A549 (cell line): ENCODE measurements at regions not wholly inside any gene's neighbourhood (a gene's known extent, or its start where the extent isn't known, plus 50 kb on each side); places are given as distances from the start of the nearest gene placed in this dataset.

ENCODE experiments used
- ATAC-seq, 2 experiments: fragments of 200-7000 bp in 1 of 2; fragments of >200 bp in 1 of 2; cut with Nextera tagmentation in 1 of 2; cut with Tn5 transposase in 1 of 2; 3 replicates each; pipeline versions ENCODE4 v1.8.0 to v1.9.1; 2018 to 2020; ENCODE audit warnings: mild to moderate bottlenecking in 1 of 2, moderate library complexity in 1 of 2
- CTCF ChIA-PET: fragments of 300-600 bp; sonication (Branson Sonifier 250); formaldehyde crosslinking; extraction: SDS; loops from one replicate; lab custom pipeline; 2021; ENCODE audit warnings: antibody characterized with exemption, inconsistent platforms; lab: Yijun Ruan, JAX
- POLR2A ChIA-PET: fragments of 350-600 bp; formaldehyde crosslinking; extraction: SDS; loops from one replicate; lab custom pipeline; 2021; ENCODE audit warnings: antibody characterized with exemption, inconsistent platforms; lab: Yijun Ruan, JAX
- DNase-seq, 2 experiments: peaks; one replicate each; pipeline versions ENCODE4 v3.0.0 to v3.0.0-alpha.2; 2011 to 2016; ENCODE audit warnings: low read depth in 1 of 2, low spot score in 1 of 2
- FAIRE-seq: peaks from 2 replicates; lab custom pipeline; 2011; peaks lifted over from hg19 to GRCh38; lab: Jason Lieb, UNC
- H3K27ac ChIP-seq, 2 experiments: fragments of >200 bp; sonication (Bioruptor Twin); formaldehyde crosslinking; 3 replicates each; pipeline ENCODE4 v1.5.1; 2016 to 2017
- H3K4me1 ChIP-seq: fragments of >200 bp; sonication (Bioruptor Twin); formaldehyde crosslinking; 3 replicates; pipeline ENCODE4 v1.6.1; 2016
- H3K4me2 ChIP-seq: fragments of >200 bp; sonication (Bioruptor Twin); formaldehyde crosslinking; 3 replicates; pipeline ENCODE4 v1.6.1; 2016
- H3K4me3 ChIP-seq: fragments of >200 bp; sonication (Bioruptor Twin); formaldehyde crosslinking; 3 replicates; pipeline ENCODE4 v1.5.1; 2016
- H3K9me3 ChIP-seq: fragments of >200 bp; sonication (Bioruptor Twin); formaldehyde crosslinking; 3 replicates; pipeline ENCODE4 v1.6.1; 2016
- ATOH8 ChIP-seq: fragments of 250-450 bp; sonication (Bioruptor Pico); IDR thresholded peaks from 2 replicates; pipeline ENCODE4 v1.5.0; 2020; ENCODE audit warnings: low read depth, mild to moderate bottlenecking, moderate library complexity
- CEBPB ChIP-seq, 2 experiments: fragments of >200 bp in 1 of 2; sonication (Bioruptor Twin) in 1 of 2; formaldehyde crosslinking in 1 of 2; IDR thresholded peaks; 2 replicates each; pipeline ENCODE4 v1.6.1; 2012 to 2016
- ELK1 ChIP-seq: fragments of 150-350 bp; IDR thresholded peaks from 2 replicates; pipeline ENCODE4 v1.6.1; 2014; ENCODE audit warnings: low read depth, mild to moderate bottlenecking, low read length
- FOXS1 ChIP-seq: fragments of 250-450 bp; sonication (Bioruptor Pico); IDR thresholded peaks from 2 replicates; pipeline ENCODE4 v1.5.0; 2020; ENCODE audit warnings: mild to moderate bottlenecking, moderate library complexity
- GATA3 ChIP-seq: IDR thresholded peaks from 2 replicates; pipeline ENCODE4 v1.6.1; 2012; ENCODE audit warnings: borderline replicate concordance
- HDAC2 ChIP-seq: fragments of 200-600 bp; sonication (generic); IDR thresholded peaks from 2 replicates; pipeline ENCODE4 v1.6.1; 2016
- HEYL ChIP-seq: fragments of 250-450 bp; sonication (Bioruptor Pico); IDR thresholded peaks from 2 replicates; pipeline ENCODE4 v1.8.0; 2021; ENCODE audit warnings: mild to moderate bottlenecking, moderate library complexity
- JUNB ChIP-seq: fragments of >200 bp; sonication (Bioruptor Twin); formaldehyde crosslinking; IDR thresholded peaks from 2 replicates; pipeline ENCODE4 v1.6.1; 2016
- MAFK ChIP-seq: fragments of 450-650 bp; IDR thresholded peaks from 2 replicates; pipeline ENCODE4 v1.6.1; 2014; ENCODE audit not compliant: partially characterized antibody
- MAZ ChIP-seq: fragments of 150-350 bp; IDR thresholded peaks from 2 replicates; pipeline ENCODE4 v1.6.1; 2014; ENCODE audit warnings: antibody characterized with exemption, low read depth, low read length, borderline replicate concordance
- NPAS2 ChIP-seq: fragments of 250-450 bp; sonication (Bioruptor Pico); IDR thresholded peaks from 2 replicates; pipeline ENCODE4 v1.8.0; 2022; ENCODE audit warnings: mild to moderate bottlenecking, moderate library complexity, borderline replicate concordance
- NR3C1 ChIP-seq: fragments of >200 bp; sonication (Bioruptor Twin); formaldehyde crosslinking; IDR thresholded peaks from 3 replicates; pipeline ENCODE4 v1.6.1; 2017
- POLR2A ChIP-seq: IDR thresholded peaks from 2 replicates; pipeline ENCODE4 v1.6.1; 2012; ENCODE audit warnings: mild to moderate bottlenecking, low read length
- RAD21 ChIP-seq, 2 experiments: fragments of >200 bp in 1 of 2; sonication (Bioruptor Twin) in 1 of 2; formaldehyde crosslinking in 1 of 2; IDR thresholded peaks in 1 of 2; conservative IDR thresholded peaks in 1 of 2; 2 replicates in 1 of 2; 3 replicates in 1 of 2; pipeline ENCODE4 v1.6.1; 2012 to 2018; ENCODE audit warnings: inconsistent platforms in 1 of 2
- REST ChIP-seq: fragments of 200-600 bp; sonication (generic); IDR thresholded peaks from 2 replicates; pipeline ENCODE4 v1.6.1; 2016; ENCODE audit warnings: antibody characterized with exemption, mild to moderate bottlenecking, moderate library complexity
- RNF2 ChIP-seq: fragments of 200-600 bp; sonication (generic); IDR thresholded peaks from 2 replicates; pipeline ENCODE4 v1.6.1; 2016; ENCODE audit warnings: low read depth, mild to moderate bottlenecking, antibody characterized with exemption, moderate library complexity, borderline replicate concordance
- ZC3H11A ChIP-seq: fragments of 450-650 bp; IDR thresholded peaks from 2 replicates; pipeline ENCODE4 v1.6.1; 2014; ENCODE audit warnings: antibody characterized with exemption, mild to moderate bottlenecking
- ZSCAN20 ChIP-seq: fragments of 250-450 bp; sonication (Bioruptor Pico); IDR thresholded peaks from 2 replicates; pipeline ENCODE4 v1.8.0; 2022; ENCODE audit warnings: mild to moderate bottlenecking, moderate library complexity
- WGBS: methylation state at CpG from one replicate; pipeline ENCODE4 v1.1.6; 2017; ENCODE audit errors: missing lambda C conversion rate; 5-methylcytosine and 5-hydroxymethylcytosine counted together

GRCh38 chr2:186307871-186308270, 178.2 kb upstream of the ZC3H15 start:
- Histone ChIP-seq H3K4me3 (no peak overlapping the region), H3K4me1 (peaks cover 3% of the 10 kb centered on the region; the same call in 1 of the 3 replicates), H3K27ac (no peak overlapping the region), H3K9me3 (no peaks in the 10 kb centered on the region), H3K4me2 (no peak overlapping the region)
- TF ChIP-seq POLR2A (no peak), HEYL (CRISPR knock-in tag) (no peak), JUNB (no peak)
- CTCF ChIA-PET = no interaction called here
- FAIRE-seq (no peak), ATAC-seq (no peak), DNase-seq (no peak)
- POLR2A ChIA-PET = no interaction called here

GRCh38 chr2:186308347-186308746, 177.7 kb upstream of the ZC3H15 start:
- Histone ChIP-seq H3K9me3 (no peaks in the 10 kb centered on the region), H3K4me1 (peaks cover 3% of the 10 kb centered on the region; the same call in 1 of the 3 replicates), H3K27ac (no peak overlapping the region), H3K4me3 (no peak overlapping the region), H3K4me2 (no peak overlapping the region)
- WGBS = 10% methylated on average over 1 of the region's 1 CpG
- DNase-seq (no peak), ATAC-seq (no peak; a peak in 2 of 6 replicates), FAIRE-seq (no peak)
- TF ChIP-seq REST (no peak), HDAC2 (no peak), FOXS1 (no peak), MAFK (no peak), ELK1 (no peak), NPAS2 (CRISPR knock-in tag) (no peak), RAD21 (conservative IDR thresholded peaks at IDR 0.05 in 1 of 2, IDR thresholded peaks at IDR 0.05 in 1 of 2) (no peak), ZSCAN20 (no peak), ZC3H11A (no peak), GATA3 (no peak), MAZ (no peak), RNF2 (no peak)
- ChIA-PET POLR2A (no interaction called here), CTCF (no interaction called here)

GRCh38 chr2:186309901-186310300, 176.2 kb upstream of the ZC3H15 start:
- H3K4me1 ChIP-seq = peaks cover 3% of the 10 kb centered on the region; the same call in 1 of the 3 replicates
- ChIA-PET CTCF (no interaction called here), POLR2A (no interaction called here)
- DNase-seq (no peak), FAIRE-seq (no peak), ATAC-seq (no peak; a peak in 1 of 6 replicates)
- TF ChIP-seq JUNB = no peak
- TF ChIP-seq NR3C1 = no peak
- no peak for TF ChIP-seq CEBPB (IDR thresholded peaks at IDR 0.05)
- TF ChIP-seq ATOH8 (CRISPR knock-in tag) = no peak
- 38% methylated on average over 2 of the region's 2 CpGs for WGBS
- H3K9me3 ChIP-seq = no peaks in the 10 kb centered on the region
- no peak overlapping the region for H3K4me3 ChIP-seq
- no peak overlapping the region for H3K27ac ChIP-seq
- no peak overlapping the region for H3K4me2 ChIP-seq
